ENCODE measurements at regions not wholly inside any gene's neighbourhood (a gene's known extent, or its start where the extent isn't known, plus 50 kb on each side); places are given as distances from the start of the nearest gene placed in this dataset.
"Not testable (repeated sequence)": the region's sequence is repeated elsewhere in the genome, so short reads cannot be mapped to it uniquely, and the experiment has no call there.

DNA sequence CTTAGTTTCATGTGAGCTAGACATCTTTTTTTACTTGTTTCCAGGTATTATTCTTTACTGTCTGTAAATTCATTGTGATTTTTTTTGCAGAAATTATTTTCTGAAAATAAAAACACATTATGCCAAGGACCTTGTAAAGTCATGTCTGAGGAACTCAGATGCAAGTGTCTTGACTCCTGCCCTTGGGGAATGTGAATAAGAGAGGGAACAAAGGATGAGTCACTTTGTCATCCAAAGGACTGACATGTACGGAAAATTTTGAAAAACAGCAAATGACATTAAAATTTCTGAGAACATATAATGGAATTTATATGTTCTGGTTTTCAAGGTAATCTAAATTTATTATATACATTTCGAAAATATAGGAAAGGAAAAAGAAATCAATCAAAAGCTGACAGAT is 660.4 kb downstream of the CD109 start:
- H3K36me3 ChIP-seq = no peaks in the 10 kb centered on the region
- no peaks in the 10 kb centered on the region for H3K4me1 ChIP-seq
- no peak for DNase-seq
- TF ChIP-seq POLR2A (IDR thresholded peaks at IDR 0.05) = no peak
- TF ChIP-seq, protein P1, sequence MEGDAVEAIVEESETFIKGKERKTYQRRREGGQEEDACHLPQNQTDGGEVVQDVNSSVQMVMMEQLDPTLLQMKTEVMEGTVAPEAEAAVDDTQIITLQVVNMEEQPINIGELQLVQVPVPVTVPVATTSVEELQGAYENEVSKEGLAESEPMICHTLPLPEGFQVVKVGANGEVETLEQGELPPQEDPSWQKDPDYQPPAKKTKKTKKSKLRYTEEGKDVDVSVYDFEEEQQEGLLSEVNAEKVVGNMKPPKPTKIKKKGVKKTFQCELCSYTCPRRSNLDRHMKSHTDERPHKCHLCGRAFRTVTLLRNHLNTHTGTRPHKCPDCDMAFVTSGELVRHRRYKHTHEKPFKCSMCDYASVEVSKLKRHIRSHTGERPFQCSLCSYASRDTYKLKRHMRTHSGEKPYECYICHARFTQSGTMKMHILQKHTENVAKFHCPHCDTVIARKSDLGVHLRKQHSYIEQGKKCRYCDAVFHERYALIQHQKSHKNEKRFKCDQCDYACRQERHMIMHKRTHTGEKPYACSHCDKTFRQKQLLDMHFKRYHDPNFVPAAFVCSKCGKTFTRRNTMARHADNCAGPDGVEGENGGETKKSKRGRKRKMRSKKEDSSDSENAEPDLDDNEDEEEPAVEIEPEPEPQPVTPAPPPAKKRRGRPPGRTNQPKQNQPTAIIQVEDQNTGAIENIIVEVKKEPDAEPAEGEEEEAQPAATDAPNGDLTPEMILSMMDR (IDR thresholded peaks at IDR 0.05 in 8 of 11, conservative IDR thresholded peaks at IDR 0.05 in 3 of 11) = no peak
- TF ChIP-seq POLR2AphosphoS5 (IDR thresholded peaks at IDR 0.05) = no peak
- H3K9me3 ChIP-seq = no peaks in the 10 kb centered on the region
- 61 to 78% (median 64%) methylated on average over 2 of the region's 2 CpGs for WGBS, 5 donors
- no peak overlapping the region for H3K27ac ChIP-seq
- H3K4me3 ChIP-seq = no peak overlapping the region
- intact Hi-C loops (cut with DNase I; ENCODE audit: low total_unique reads) = no loop called here
- H3K27me3 ChIP-seq (replicated peaks in 1 of 7) = no peaks in the 10 kb centered on the region

DNA sequence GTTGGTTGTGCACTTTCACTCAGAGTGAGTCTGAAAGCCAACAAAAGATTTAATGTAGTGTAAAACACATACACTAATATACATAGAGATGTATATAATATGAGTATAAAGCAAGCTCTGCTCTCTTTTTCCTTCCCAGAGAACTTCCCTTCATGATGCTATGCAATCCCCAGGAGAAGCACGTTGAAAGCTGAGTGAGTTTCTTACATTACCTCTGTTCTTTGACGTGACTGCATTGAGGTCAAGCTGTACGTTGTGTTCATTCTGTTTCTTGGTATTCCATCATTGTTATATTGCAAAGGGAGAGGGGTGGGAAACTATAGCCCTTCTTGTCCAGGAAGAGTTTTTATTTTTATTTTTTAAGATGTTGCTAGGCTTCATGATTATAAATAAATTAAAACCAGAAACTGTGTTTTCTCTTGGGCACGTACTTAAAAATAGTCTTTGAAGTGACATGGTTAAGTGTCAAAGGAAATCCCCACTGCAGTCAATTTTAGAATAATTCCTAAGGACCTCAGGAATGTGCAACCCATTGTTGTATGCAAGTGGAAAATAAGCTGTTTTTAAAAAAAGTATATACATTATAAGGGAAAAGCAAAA is 651.0 kb downstream of the CD109 start:
- Histone ChIP-seq H3K9me3 (no peaks in the 10 kb centered on the region), H3K4me1 (no peaks in the 10 kb centered on the region), H3K4me3 (no peak overlapping the region), H3K27me3 (replicated peaks in 1 of 7) (no peaks in the 10 kb centered on the region), H3K36me3 (no peaks in the 10 kb centered on the region), H3K27ac (no peak overlapping the region)
- TF ChIP-seq, protein P1 (IDR thresholded peaks at IDR 0.05 in 8 of 11, conservative IDR thresholded peaks at IDR 0.05 in 3 of 11) = no peak
- TF ChIP-seq POLR2AphosphoS5 (IDR thresholded peaks at IDR 0.05) = no peak
- no peak for TF ChIP-seq POLR2A (IDR thresholded peaks at IDR 0.05)
- DNase-seq = no peak
- intact Hi-C loops (cut with DNase I; ENCODE audit: low total_unique reads) = no loop called here
- 43 to 71% (median 61%) methylated on average over 4 of the region's 4 CpGs for WGBS, 5 donors

DNA sequence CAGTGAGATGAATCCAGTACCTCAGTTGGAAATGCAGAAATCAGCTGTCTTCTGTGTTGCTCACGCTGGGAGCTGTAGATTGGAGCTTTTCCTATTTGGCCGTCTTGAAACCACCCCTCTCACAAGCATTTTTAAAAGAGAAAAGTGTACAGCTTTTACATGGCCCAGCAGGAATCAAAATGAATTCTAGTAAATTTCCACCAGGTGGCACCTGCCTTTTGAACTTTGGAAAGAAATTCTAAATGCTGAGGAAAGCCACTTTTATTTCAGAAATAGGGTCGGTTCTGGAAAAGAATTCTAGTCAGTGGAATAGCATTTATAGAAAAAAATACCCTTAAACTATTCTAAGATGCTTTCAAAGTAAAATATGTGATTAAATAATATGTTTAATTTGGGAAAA is 647.8 kb downstream of the CD109 start:
- TF ChIP-seq POLR2A (IDR thresholded peaks at IDR 0.05) (no peak), POLR2AphosphoS5 (IDR thresholded peaks at IDR 0.05) (no peak)
- TF ChIP-seq, protein P1 (IDR thresholded peaks at IDR 0.05 in 8 of 11, conservative IDR thresholded peaks at IDR 0.05 in 3 of 11) = no peak
- intact Hi-C loops (cut with DNase I; ENCODE audit: low total_unique reads) = no loop called here
- no peak for DNase-seq

DNA sequence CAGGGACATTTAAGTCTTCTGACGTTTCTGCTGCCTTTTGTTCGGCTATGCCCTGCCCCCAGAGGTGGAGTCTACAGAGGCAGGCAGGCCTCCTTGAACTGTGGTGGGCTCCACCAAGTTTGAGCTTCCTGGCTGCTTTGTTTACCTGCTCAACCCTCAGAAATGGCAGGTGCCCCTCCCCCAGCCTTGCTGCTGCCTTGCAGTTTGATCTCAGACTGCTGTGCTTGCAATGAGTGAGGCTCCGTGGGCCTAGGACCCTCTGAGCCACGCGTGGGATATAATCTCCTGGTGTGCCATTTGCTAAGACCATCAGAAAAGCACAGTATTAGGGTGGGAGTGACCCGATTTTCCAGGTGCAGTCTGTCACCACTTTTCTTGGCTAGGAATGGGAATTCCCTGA is 647.3 kb downstream of the CD109 start:
- H3K36me3 ChIP-seq; H3K27me3 ChIP-seq (replicated peaks in 1 of 7); H3K4me1 ChIP-seq; intact Hi-C loops (cut with DNase I; ENCODE audit: low total_unique reads); DNase-seq; H3K9me3 ChIP-seq; H3K4me3 ChIP-seq; H3K27ac ChIP-seq: not testable (repeated sequence)
- WGBS, 5 donors = 76 to 91% (median 78%) methylated on average over 6 of the region's 6 CpGs

More for the DNA sequence above, 647.8 kb downstream of the CD109 start:
- H3K9me3 ChIP-seq = no peaks in the 10 kb centered on the region
- H3K27ac ChIP-seq = no peak overlapping the region
- no peaks in the 10 kb centered on the region for H3K27me3 ChIP-seq (replicated peaks in 1 of 7)
- H3K4me3 ChIP-seq = no peak overlapping the region
- H3K36me3 ChIP-seq = no peaks in the 10 kb centered on the region
- H3K4me1 ChIP-seq = no peaks in the 10 kb centered on the region
- WGBS, 5 donors = 72 to 85% (median 76%) methylated on average over 3 of the region's 3 CpGs

DNA sequence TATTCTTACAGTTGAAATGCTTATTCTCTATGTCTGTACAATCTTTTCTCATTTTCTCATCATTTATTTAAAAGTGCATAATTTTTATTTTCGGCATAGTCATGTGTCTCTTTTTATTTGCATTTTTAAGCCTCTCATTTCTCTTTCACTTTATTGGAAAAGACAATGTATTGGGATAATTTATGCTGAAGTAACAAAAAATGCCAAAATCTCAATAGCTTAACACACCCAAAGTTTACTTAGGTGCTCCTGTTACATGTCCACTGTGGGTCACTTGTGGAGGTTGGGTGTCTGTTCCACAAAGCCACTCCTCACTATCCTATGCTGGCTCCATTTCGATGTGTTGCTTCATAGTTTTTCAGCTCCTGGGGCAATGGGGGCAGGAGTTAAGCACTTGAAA is 638.7 kb downstream of the CD109 start:
- Histone ChIP-seq H3K9me3 (peaks cover 0 to 5% (median 0%) of the 10 kb centered on the region in 8 donors), H3K27ac (no peak overlapping the region), H3K27me3 (replicated peaks in 1 of 7) (no peaks in the 10 kb centered on the region), H3K36me3 (no peaks in the 10 kb centered on the region), H3K4me1 (no peaks in the 10 kb centered on the region), H3K4me3 (no peak overlapping the region)
- DNase-seq = no peak
- intact Hi-C loops (cut with DNase I; ENCODE audit: low total_unique reads) = no loop called here
- TF ChIP-seq POLR2A (IDR thresholded peaks at IDR 0.05) (no peak), POLR2AphosphoS5 (IDR thresholded peaks at IDR 0.05) (no peak)
- TF ChIP-seq, protein P1 (IDR thresholded peaks at IDR 0.05 in 8 of 11, conservative IDR thresholded peaks at IDR 0.05 in 3 of 11) = no peak
- 75 to 89% (median 83%) methylated on average over 2 of the region's 2 CpGs for WGBS, 5 donors
